GM20000 (cell line): ENCODE measurements at regions not wholly inside any gene's neighbourhood (a gene's known extent, or its start where the extent isn't known, plus 50 kb on each side); places are given as distances from the start of the nearest gene placed in this dataset.
"Not testable (repeated sequence)": the region's sequence is repeated elsewhere in the genome, so short reads cannot be mapped to it uniquely, and the experiment has no call there.

Experiments used
- DNase-seq: peaks from one replicate; pipeline ENCODE4 v3.0.0; 2012; ENCODE audit warnings: low spot score
- TF ChIP-seq, protein P1 (sequence below): IDR thresholded peaks from 2 replicates; pipeline ENCODE4 v1.5.1; 2012; ENCODE audit warnings: mild to moderate bottlenecking, control low read depth; ENCODE audit errors: extremely low read depth, missing control alignments

DNA sequence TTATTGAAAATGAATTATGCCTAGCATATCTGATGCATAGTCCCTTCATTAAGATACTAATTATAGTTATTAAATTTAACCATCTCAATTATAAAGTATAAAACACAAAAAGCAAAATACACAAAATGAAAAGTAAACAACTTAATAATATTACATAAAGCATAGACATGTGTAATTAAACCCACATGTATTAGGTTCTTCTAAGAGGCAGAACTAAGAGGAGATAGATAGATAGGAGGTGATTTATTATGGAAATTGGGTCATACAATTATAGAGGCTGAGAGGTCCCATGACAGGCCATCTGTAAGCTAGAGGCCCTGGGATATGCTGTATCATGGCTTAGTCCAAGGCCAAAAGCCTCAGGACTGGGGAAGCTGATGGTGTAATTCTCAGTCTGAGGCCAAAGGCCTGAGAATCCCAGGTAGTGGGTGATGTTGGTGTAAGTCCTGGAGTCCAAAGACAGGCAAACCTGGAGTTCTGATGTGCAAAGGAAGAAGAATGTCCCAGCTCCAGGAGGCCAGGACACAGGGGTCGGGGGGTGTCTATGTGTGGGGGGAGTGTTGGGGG lies 953.3 kb downstream of the TRHDE start:
- DNase-seq = no peak
- TF ChIP-seq, protein P1, sequence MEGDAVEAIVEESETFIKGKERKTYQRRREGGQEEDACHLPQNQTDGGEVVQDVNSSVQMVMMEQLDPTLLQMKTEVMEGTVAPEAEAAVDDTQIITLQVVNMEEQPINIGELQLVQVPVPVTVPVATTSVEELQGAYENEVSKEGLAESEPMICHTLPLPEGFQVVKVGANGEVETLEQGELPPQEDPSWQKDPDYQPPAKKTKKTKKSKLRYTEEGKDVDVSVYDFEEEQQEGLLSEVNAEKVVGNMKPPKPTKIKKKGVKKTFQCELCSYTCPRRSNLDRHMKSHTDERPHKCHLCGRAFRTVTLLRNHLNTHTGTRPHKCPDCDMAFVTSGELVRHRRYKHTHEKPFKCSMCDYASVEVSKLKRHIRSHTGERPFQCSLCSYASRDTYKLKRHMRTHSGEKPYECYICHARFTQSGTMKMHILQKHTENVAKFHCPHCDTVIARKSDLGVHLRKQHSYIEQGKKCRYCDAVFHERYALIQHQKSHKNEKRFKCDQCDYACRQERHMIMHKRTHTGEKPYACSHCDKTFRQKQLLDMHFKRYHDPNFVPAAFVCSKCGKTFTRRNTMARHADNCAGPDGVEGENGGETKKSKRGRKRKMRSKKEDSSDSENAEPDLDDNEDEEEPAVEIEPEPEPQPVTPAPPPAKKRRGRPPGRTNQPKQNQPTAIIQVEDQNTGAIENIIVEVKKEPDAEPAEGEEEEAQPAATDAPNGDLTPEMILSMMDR = no peak

DNA sequence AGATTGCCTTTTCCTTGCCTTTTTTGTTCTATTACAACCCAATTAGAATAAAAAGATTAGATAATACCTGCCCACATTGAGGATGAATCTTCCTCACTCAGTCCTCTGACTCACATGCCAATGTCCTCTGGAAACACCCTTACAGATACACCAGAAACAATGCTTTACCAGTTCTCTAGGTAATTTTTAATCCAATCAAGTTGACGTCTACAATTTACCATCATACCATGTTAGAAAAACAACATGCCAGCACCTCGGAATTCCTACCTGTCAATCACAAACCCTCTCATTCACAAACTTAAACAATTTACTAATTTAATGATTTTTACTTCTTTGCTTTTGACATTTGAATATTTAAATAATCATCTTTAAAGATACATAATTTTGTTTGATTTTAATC lies 953.8 kb downstream of the TRHDE start:
- TF ChIP-seq, protein P1 = no peak
- DNase-seq = no peak

DNA sequence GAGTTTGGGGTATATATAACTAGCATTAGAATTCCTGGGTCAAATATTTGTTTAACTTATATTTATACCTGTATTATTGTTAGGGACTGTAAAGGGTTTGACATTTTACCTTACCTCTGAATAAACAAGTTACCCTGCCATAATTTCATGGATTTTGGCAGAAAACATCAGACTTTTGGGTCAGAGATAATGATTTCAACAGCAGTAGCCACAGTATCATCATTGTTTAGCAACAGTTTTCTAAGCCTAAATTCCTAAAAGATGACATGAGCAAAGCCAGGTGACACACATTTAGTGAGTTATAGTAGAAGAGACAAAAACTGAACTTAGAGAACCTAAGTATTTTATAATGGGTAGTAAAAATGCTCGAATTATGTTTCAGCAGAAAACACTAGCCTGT lies 954.4 kb downstream of the TRHDE start:
- TF ChIP-seq, protein P1 = no peak
- no peak for DNase-seq

DNA sequence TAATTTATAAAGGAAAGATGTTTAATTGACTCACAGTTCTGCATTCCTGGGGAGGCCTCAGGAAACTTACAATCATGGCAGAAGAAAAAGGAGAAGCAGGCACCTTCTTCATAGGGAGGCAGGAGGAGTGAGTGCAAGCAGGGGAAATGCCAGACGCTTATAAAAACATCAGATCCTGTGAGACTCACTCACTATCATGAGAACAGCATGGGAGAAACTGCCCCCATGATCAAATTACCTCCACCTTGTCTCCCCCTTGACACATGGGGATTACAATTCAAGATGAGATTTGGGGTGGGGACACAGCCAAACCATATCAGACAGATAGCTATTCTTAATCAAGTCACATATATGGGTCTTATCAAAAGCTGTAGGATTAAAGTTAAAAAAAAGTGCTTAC lies 956.7 kb downstream of the TRHDE start:
- DNase-seq = not testable (repeated sequence)

DNA sequence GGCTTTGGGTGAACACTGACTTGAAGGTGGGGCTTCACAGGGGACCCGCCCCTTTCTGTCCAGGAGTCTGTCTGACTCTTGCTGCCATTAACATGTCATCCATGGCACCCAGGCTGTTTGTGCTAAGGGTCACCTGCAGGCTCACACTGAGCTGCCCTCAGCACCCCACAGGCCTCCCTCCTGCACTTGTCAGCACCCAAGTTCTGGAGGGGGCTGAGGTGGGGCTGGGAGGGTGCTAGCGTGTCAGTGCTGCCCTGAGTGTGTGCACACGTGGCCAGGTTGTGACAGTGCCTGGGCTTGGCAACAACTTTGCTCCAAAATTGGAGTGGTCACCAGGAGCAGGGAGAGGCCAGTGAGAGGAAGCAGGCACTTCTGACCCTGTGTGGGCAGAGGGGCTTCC lies 963.2 kb downstream of the TRHDE start:
- TF ChIP-seq, protein P1 = no peak

DNA sequence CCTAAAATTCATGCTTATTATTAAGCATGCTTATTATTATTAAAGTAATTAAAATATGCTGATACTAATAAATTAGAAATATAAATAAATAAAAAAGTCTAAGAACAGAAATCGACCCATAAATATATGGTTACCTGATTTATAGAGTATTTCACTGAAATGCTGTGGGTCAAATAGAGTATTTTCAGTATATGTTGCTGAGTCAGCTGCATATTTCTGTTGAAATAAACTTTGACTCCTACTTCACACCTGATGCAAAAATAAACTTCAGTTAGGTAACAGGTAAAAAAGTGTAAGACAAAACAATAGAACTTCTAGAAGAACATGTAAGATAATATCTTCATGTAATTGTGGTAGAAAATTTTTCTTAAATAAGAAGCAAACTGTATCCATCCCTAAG lies 967.9 kb downstream of the TRHDE start:
- DNase-seq = no peak
- TF ChIP-seq, protein P1 = no peak

More for the DNA sequence above, 963.2 kb downstream of the TRHDE start:
- no peak for DNase-seq

DNA sequence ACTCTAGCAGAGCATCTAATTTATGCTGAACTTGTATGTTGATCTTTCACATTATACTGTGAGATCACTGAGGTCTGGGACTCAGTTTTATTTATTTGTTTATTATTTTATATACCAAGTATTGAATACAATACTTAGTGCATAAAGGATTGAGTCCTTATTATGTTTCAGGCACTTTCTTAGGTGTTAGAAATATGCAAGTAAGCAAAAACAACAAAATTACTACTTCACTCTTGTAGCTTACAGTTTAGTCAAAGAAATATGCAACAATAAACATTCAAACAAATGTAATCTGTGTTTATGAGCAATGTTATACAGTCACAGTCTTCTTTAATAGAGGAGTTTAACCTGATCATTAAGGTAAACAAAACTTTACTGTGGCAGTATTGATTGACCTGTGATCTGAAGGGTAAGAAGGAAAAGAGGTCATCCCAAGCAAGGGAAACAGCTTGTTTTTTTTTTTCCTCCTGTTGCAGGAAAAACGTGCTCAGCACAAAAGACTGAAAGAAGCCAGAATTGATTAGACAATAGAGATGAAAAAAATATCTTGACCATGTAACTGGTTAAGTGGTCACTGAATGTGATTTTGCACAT lies 990.7 kb downstream of the TRHDE start:
- DNase-seq = no peak
- TF ChIP-seq, protein P1 = no peak

DNA sequence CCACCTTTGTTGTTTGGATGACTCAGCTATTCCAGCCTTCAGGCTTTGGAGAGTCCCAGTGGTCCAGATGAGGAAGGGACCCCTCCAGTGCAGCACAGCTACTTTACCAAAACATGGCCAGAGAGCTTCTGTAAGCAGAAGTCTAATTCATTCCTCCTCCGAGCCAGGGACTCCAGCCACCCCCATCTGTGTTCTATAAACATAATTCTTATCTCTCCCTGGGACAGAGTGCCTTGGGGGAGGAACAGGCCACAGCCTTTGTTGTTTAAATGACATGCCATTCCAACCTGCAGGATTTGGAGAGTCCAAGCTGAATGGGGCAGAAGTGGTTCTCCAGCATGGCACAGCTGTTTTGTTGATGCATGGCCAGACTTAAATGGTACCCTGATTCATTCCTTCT lies 994.0 kb downstream of the TRHDE start:
- DNase-seq = no peak
- TF ChIP-seq, protein P1 = no peak
